ENCODE measurements at regions not wholly inside any gene's neighbourhood (a gene's known extent, or its start where the extent isn't known, plus 50 kb on each side); places are given as distances from the start of the nearest gene placed in this dataset.

GRCh38 chr5:121726991-121727390 lies 124.7 kb upstream of the FTMT start:
- no peak overlapping the region for H2AFZ ChIP-seq (ENCODE audit: low read length)
- H3K27me3 ChIP-seq (ENCODE audit: insufficient read depth, low read length): no peaks in the 10 kb centered on the region
- H3K4me1 ChIP-seq (ENCODE audit: insufficient read depth, low read length): no peaks in the 10 kb centered on the region
- H3K36me3 ChIP-seq (ENCODE audit: insufficient read depth, low read length): no peaks in the 10 kb centered on the region
- H4K20me1 ChIP-seq (ENCODE audit: insufficient read depth, low read length): no peaks in the 10 kb centered on the region
- no peaks in the 10 kb centered on the region for H3K9me3 ChIP-seq (ENCODE audit: low read depth, low read length)
- H3K4me2 ChIP-seq (ENCODE audit: insufficient read depth, low read length): no peak overlapping the region
- H3K27ac ChIP-seq (ENCODE audit: low read depth, low read length): no peak overlapping the region
- TF ChIP-seq CTCF (IDR thresholded peaks at IDR 0.05; ENCODE audit: extremely low read depth, low read depth, low read length): no peak
- H3K4me3 ChIP-seq (ENCODE audit: insufficient read depth, low read length): no peak overlapping the region
- DNase-seq (ENCODE audit: insufficient read length, low spot score, missing footprints): no peak
- H3K79me2 ChIP-seq (ENCODE audit: insufficient read depth, low read length): no peaks in the 10 kb centered on the region

GRCh38 chr5:121731377-121731776 lies 120.3 kb upstream of the FTMT start:
- TF ChIP-seq CTCF (IDR thresholded peaks at IDR 0.05; ENCODE audit: extremely low read depth, low read depth, low read length): no peak
- H3K9me3 ChIP-seq (ENCODE audit: low read depth, low read length): no peaks in the 10 kb centered on the region
- no peaks in the 10 kb centered on the region for H3K36me3 ChIP-seq (ENCODE audit: insufficient read depth, low read length)
- no peaks in the 10 kb centered on the region for H4K20me1 ChIP-seq (ENCODE audit: insufficient read depth, low read length)
- H3K4me3 ChIP-seq (ENCODE audit: insufficient read depth, low read length): no peak overlapping the region
- H2AFZ ChIP-seq (ENCODE audit: low read length): no peak overlapping the region
- H3K27ac ChIP-seq (ENCODE audit: low read depth, low read length): no peak overlapping the region
- H3K4me1 ChIP-seq (ENCODE audit: insufficient read depth, low read length): no peaks in the 10 kb centered on the region
- no peak overlapping the region for H3K4me2 ChIP-seq (ENCODE audit: insufficient read depth, low read length)
- DNase-seq (ENCODE audit: insufficient read length, low spot score, missing footprints): no peak
- H3K27me3 ChIP-seq (ENCODE audit: insufficient read depth, low read length): no peaks in the 10 kb centered on the region
- no peaks in the 10 kb centered on the region for H3K79me2 ChIP-seq (ENCODE audit: insufficient read depth, low read length)

- no peaks in the 10 kb centered on the region for H4K20me1 ChIP-seq (ENCODE audit: insufficient read depth, low read length)
- no peak overlapping the region for H3K4me3 ChIP-seq (ENCODE audit: insufficient read depth, low read length)
- no peaks in the 10 kb centered on the region for H3K79me2 ChIP-seq (ENCODE audit: insufficient read depth, low read length)
- H3K4me2 ChIP-seq (ENCODE audit: insufficient read depth, low read length): no peak overlapping the region
- H3K4me1 ChIP-seq (ENCODE audit: insufficient read depth, low read length): no peaks in the 10 kb centered on the region
- no peak overlapping the region for H2AFZ ChIP-seq (ENCODE audit: low read length)
- H3K9me3 ChIP-seq (ENCODE audit: low read depth, low read length): no peaks in the 10 kb centered on the region
- no peak for TF ChIP-seq CTCF (IDR thresholded peaks at IDR 0.05; ENCODE audit: extremely low read depth, low read depth, low read length)
- no peaks in the 10 kb centered on the region for H3K27me3 ChIP-seq (ENCODE audit: insufficient read depth, low read length)
- H3K27ac ChIP-seq (ENCODE audit: low read depth, low read length): no peak overlapping the region
- H3K36me3 ChIP-seq (ENCODE audit: insufficient read depth, low read length): no peaks in the 10 kb centered on the region
- no peak for DNase-seq (ENCODE audit: insufficient read length, low spot score, missing footprints)
Measured at GRCh38 chr5:121735618-121736017, 116.1 kb upstream of the FTMT start.

GRCh38 chr5:121737120-121737519 lies 114.6 kb upstream of the FTMT start:
- no peaks in the 10 kb centered on the region for H3K9me3 ChIP-seq (ENCODE audit: low read depth, low read length)
- no peaks in the 10 kb centered on the region for H3K79me2 ChIP-seq (ENCODE audit: insufficient read depth, low read length)
- H3K27me3 ChIP-seq (ENCODE audit: insufficient read depth, low read length): no peaks in the 10 kb centered on the region
- no peak for DNase-seq (ENCODE audit: insufficient read length, low spot score, missing footprints)
- no peak overlapping the region for H3K4me2 ChIP-seq (ENCODE audit: insufficient read depth, low read length)
- no peak overlapping the region for H3K4me3 ChIP-seq (ENCODE audit: insufficient read depth, low read length)
- no peak overlapping the region for H3K27ac ChIP-seq (ENCODE audit: low read depth, low read length)
- H3K4me1 ChIP-seq (ENCODE audit: insufficient read depth, low read length): no peaks in the 10 kb centered on the region
- TF ChIP-seq CTCF (IDR thresholded peaks at IDR 0.05; ENCODE audit: extremely low read depth, low read depth, low read length): no peak
- H3K36me3 ChIP-seq (ENCODE audit: insufficient read depth, low read length): no peaks in the 10 kb centered on the region
- H2AFZ ChIP-seq (ENCODE audit: low read length): no peak overlapping the region
- no peaks in the 10 kb centered on the region for H4K20me1 ChIP-seq (ENCODE audit: insufficient read depth, low read length)

All from osteoblast (primary cell).